GM13976 (cell line): ENCODE measurements at regions not wholly inside any gene's neighbourhood (a gene's known extent, or its start where the extent isn't known, plus 50 kb on each side); places are given as distances from the start of the nearest gene placed in this dataset.
"Not testable (repeated sequence)": the region's sequence is repeated elsewhere in the genome, so short reads cannot be mapped to it uniquely, and the experiment has no call there.

ENCODE experiments used
- DNase-seq: peaks from one replicate; pipeline ENCODE4 v3.0.0; 2012; ENCODE audit warnings: low spot score
- in situ Hi-C: fragments of 300-500 bp; cut with MboI; formaldehyde crosslinking; loops from one replicate; pipeline ENCODE4 v1.12.0; 2022; ENCODE audit warnings: low sequenced_read_pairs, mixed read lengths, inconsistent platforms; ENCODE audit not compliant: unreplicated experiment
- TF ChIP-seq, protein P1 (sequence below): IDR thresholded peaks from 2 replicates; pipeline ENCODE4 v1.5.1; 2012; ENCODE audit warnings: borderline replicate concordance, mild to moderate bottlenecking; ENCODE audit not compliant: insufficient read depth; ENCODE audit errors: extremely low read depth, missing control alignments, control extremely low read depth

DNA sequence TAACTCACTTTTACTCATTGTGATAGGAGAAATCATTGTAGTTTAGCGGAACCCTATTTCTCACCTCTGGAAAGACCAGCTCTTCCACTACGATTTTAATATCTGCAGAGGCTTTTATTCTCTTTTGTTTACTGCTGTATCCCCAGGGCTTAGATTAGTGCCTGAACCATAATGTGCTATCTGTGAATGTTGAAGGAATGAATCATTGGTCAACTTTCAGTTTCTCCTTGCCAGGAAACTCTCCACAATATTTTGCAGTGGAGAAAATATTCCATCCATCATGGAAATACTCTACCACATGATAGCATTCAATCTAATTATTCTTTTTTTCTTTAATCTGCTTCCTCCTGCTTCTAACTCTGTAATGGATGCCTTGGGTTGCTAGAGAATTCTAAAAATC, 263.5 kb upstream of the PTPRD start:
- no peak for DNase-seq
- TF ChIP-seq, protein P1, sequence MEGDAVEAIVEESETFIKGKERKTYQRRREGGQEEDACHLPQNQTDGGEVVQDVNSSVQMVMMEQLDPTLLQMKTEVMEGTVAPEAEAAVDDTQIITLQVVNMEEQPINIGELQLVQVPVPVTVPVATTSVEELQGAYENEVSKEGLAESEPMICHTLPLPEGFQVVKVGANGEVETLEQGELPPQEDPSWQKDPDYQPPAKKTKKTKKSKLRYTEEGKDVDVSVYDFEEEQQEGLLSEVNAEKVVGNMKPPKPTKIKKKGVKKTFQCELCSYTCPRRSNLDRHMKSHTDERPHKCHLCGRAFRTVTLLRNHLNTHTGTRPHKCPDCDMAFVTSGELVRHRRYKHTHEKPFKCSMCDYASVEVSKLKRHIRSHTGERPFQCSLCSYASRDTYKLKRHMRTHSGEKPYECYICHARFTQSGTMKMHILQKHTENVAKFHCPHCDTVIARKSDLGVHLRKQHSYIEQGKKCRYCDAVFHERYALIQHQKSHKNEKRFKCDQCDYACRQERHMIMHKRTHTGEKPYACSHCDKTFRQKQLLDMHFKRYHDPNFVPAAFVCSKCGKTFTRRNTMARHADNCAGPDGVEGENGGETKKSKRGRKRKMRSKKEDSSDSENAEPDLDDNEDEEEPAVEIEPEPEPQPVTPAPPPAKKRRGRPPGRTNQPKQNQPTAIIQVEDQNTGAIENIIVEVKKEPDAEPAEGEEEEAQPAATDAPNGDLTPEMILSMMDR: no peak
- in situ Hi-C loops: no loop called here

DNA sequence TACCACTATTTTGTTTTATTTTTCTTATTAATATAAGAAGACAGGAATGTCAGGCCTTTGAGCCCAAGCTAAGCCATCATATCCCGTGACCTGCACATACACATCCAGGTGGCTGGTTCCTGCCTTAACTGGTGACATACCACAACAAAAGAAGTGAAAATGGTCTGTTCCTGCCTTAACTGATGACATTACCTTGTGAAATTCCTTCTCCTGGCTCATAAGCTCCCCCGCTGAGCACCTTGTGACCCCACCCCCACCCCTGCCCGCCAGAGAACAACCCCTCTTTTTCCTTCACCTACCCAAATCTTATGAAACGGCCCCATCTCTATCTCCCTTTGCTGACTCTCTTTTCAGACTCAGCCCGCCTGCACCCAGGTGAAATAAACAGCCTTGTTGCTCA, 277.5 kb upstream of the PTPRD start:
- DNase-seq, in situ Hi-C loops: not testable (repeated sequence)

DNA sequence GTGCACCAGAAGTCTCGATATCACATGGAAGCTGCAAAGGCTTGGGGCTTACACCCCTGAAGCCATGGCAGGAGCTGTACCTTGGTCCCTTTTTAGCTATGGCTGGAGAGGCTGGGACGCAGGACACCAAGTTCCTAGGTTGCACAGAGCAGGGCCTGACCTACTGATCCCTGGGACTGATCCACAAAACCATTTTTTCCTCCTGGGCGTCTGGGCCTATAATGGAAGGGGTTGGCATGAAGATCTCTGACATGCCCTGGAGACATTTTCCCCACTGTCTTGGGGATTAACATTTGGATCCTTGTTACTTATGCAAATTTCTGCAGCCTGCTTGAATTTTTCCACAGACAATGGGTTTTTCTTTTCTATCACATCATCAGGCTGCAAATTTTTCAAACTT, 286.7 kb upstream of the PTPRD start:
- TF ChIP-seq, protein P1: no peak
- in situ Hi-C loops: no loop called here
- DNase-seq: no peak

DNA sequence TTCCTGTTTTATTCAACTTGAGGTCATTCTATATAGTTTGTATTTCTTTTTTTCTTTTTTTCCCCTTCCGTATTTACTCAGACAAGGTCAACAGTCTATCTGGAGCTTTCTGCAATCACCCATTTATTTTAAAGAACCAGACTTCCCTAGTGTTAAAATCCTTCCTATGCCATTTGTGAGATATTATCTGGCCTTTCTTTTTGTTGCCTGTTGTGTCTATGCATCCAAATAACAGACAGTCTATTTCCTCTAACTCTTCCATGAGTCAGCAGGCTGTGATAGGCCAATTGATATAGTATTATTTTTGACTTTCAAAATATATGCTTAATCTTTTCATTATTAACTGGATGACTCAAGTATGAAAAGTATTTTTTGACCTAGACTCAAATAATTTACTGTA, 291.2 kb upstream of the PTPRD start:
- TF ChIP-seq, protein P1: no peak
- in situ Hi-C loops: no loop called here
- DNase-seq: no peak

DNA sequence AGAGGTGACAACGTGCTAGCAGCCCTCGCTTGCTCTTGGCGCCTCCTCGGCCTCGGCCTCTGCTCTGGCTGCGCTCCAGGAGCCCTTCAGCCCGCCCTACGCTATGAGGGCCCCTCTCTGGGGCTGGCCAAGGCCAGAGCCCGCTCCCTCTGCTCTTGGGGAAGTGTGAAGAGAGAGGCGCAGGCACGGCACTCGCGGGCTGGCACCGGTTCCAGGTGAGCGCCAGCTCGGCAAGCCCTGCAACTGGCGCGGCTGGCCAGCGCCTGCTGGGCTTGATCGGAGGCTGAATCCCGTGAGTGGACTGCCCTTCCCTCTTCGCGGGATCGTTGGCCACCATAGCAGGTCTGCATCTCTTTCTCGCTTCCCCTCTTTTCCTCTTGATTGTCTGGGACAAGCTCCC, 298.0 kb upstream of the PTPRD start:
- DNase-seq: no peak
- TF ChIP-seq, protein P1: no peak
- in situ Hi-C loops: no loop called here

DNA sequence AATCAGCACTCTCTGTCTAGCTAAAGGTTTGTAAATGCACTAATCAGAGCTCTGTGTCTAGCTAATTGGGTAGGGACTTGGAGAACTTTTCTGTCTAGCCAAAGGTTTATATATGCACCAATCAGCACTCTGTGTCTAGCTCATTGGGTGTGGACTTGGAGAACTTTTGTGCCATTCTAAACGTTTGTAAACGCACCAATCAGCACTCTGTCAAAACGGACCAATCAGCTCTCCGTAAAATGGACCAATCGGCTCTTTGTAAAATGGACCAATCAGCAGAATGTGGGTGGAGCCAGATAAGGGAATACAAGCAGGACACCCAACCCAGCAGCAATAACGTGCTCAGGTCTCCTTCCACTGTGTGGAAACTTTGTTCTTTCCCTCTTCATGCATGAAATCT, 298.6 kb upstream of the PTPRD start:
- in situ Hi-C loops: no loop called here
- TF ChIP-seq, protein P1: no peak
- DNase-seq: no peak

DNA sequence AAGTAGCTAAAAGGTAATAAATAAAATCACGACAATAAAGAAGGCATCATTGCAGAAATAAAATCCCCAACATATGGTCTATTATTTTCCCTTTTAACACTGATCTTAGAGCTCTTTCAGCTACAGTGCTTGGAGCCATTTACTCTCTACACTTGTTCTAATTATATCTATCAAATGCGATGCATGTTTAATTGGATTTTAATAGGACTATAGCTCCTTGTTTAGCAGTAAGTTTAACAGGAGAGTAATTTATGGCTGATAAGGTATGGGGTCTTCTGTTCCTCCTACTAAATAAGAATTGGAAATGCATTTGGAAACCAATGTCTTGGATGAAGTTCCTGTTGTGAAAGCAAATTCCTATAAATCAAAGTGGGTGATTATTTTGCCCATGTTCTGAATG, 304.2 kb upstream of the PTPRD start:
- in situ Hi-C loops: no loop called here
- TF ChIP-seq, protein P1: no peak
- DNase-seq: no peak
